GM12878 (cell line): ENCODE measurements at regions not wholly inside any gene's neighbourhood (a gene's known extent, or its start where the extent isn't known, plus 50 kb on each side); places are given as distances from the start of the nearest gene placed in this dataset.

ENCODE experiments used
- ATAC-seq: fragments of 200-7000 bp; cut with Tn5 transposase; 3 replicates; pipeline ENCODE4 v1.9.1; 2020; ENCODE audit warnings: mild to moderate bottlenecking, moderate library complexity
- BruUV-seq: library from RNA; stranded (reverse); fragments of 400-500 nt; replicated peaks from 2 replicates; lab custom pipeline; 2021; lab: Mats Ljungman, UMichigan
- CTCF ChIA-PET: fragments of 300-600 bp; sonication (Branson Sonifier 250); formaldehyde crosslinking; extraction: SDS; loops from one replicate; lab custom pipeline; 2021; ENCODE audit warnings: inconsistent platforms; lab: Yijun Ruan, JAX
- POLR2A ChIA-PET: fragments of 350-600 bp; formaldehyde crosslinking; extraction: SDS; loops from one replicate; lab custom pipeline; 2021; ENCODE audit warnings: inconsistent platforms; lab: Charles Lee
- RAD21 ChIA-PET: fragments of 300-600 bp; sonication (Branson Sonifier 250); formaldehyde crosslinking; loops from one replicate; lab custom pipeline; 2023; ENCODE audit warnings: antibody characterized with exemption; ENCODE audit not compliant: unreplicated experiment; lab: Charles Lee
- SMC1A ChIA-PET: fragments of 300-600 bp; sonication (Branson Sonifier 250); formaldehyde crosslinking; loops from one replicate; lab custom pipeline; 2023; ENCODE audit not compliant: unreplicated experiment, uncharacterized antibody; lab: Charles Lee
- DNase-seq: peaks from one replicate; pipeline ENCODE4 v3.0.0-alpha.2; 2011; ENCODE audit warnings: low read depth, low spot score
- FAIRE-seq: peaks from 3 replicates; lab custom pipeline; 2011; peaks lifted over from hg19 to GRCh38; lab: Jason Lieb, UNC
- H2AFZ ChIP-seq: 2 replicates; pipeline ENCODE4 v1.6.0; 2011; ENCODE audit warnings: low read depth, low read length, control low read depth; ENCODE audit not compliant: control insufficient read depth
- H3K27ac ChIP-seq: 2 replicates; pipeline ENCODE4 v1.5.1; 2011; ENCODE audit warnings: control low read depth; ENCODE audit not compliant: control insufficient read depth, insufficient read depth
- H3K27me3 ChIP-seq, 2 experiments: replicated peaks in 1 of 2; 2 replicates each; pipeline versions ENCODE4 v1.6.0 to v1.6.1; 2011; ENCODE audit warnings: low read length in 1 of 2; ENCODE audit not compliant: control insufficient read depth in 2 of 2, insufficient read depth in 2 of 2
- H3K36me3 ChIP-seq, 2 experiments: 2 replicates each; pipeline ENCODE4 v1.5.1; 2011; ENCODE audit warnings: low read length in 1 of 2; ENCODE audit not compliant: control insufficient read depth in 2 of 2, insufficient read depth in 2 of 2
- H3K4me1 ChIP-seq: 2 replicates; pipeline ENCODE4 v1.6.1; 2011; ENCODE audit warnings: mild to moderate bottlenecking, low read length, moderate library complexity, mixed read lengths; ENCODE audit not compliant: control insufficient read depth, insufficient read depth
- H3K4me2 ChIP-seq: 2 replicates; pipeline ENCODE4 v1.6.0; 2011; ENCODE audit warnings: control low read depth; ENCODE audit not compliant: control insufficient read depth, insufficient read depth
- H3K4me3 ChIP-seq: fragments of 200-600 bp; sonication (generic); 2 replicates; pipeline ENCODE4 v1.5.1; 2016
- H3K79me2 ChIP-seq: 2 replicates; pipeline ENCODE4 v1.6.0; 2011; ENCODE audit warnings: low read length; ENCODE audit not compliant: control insufficient read depth, insufficient read depth
- H3K9ac ChIP-seq: 2 replicates; pipeline ENCODE4 v1.8.0; 2011; ENCODE audit warnings: low read length, control low read depth, mixed read lengths; ENCODE audit not compliant: control insufficient read depth, insufficient read depth
- H3K9me3 ChIP-seq: replicated peaks from 3 replicates; pipeline ENCODE4 v1.5.1; 2011; ENCODE audit warnings: mild to moderate bottlenecking, low read length; ENCODE audit not compliant: control insufficient read depth, insufficient read depth
- H4K20me1 ChIP-seq: 2 replicates; pipeline ENCODE4 v1.6.0; 2011; ENCODE audit not compliant: control insufficient read depth, insufficient read depth
- CTCF ChIP-seq, 3 experiments: IDR thresholded peaks in 2 of 3; conservative IDR thresholded peaks in 1 of 3; 2 replicates each; pipeline ENCODE4 v1.5.1; 2011; ENCODE audit warnings: low read depth in 3 of 3, low read length in 3 of 3, mild to moderate bottlenecking in 3 of 3, control low read depth in 2 of 3, moderate library complexity in 2 of 3, inconsistent platforms in 1 of 3, mixed read lengths in 1 of 3; ENCODE audit not compliant: control insufficient read depth in 2 of 3, insufficient read depth in 1 of 3; ENCODE audit errors: extremely low read depth in 1 of 3
- ETV6 ChIP-seq, 2 experiments: fragments of 450-650 bp in 1 of 2; IDR thresholded peaks in 1 of 2; conservative IDR thresholded peaks in 1 of 2; 2 replicates each; pipeline ENCODE4 v1.6.1; 2014; ENCODE audit warnings: antibody characterized with exemption in 1 of 2, borderline replicate concordance in 1 of 2, low read depth in 1 of 2, mild to moderate bottlenecking in 1 of 2, moderate library complexity in 1 of 2
- JUNB ChIP-seq: IDR thresholded peaks from 2 replicates; pipeline ENCODE4 v1.6.1; 2016; ENCODE audit warnings: antibody characterized with exemption, mild to moderate bottlenecking
- RAD21 ChIP-seq: IDR thresholded peaks from 2 replicates; pipeline ENCODE4 v1.6.1; 2011; ENCODE audit warnings: mild to moderate bottlenecking, low read depth, low read length, moderate library complexity; ENCODE audit not compliant: insufficient read depth
- SMC3 ChIP-seq: IDR thresholded peaks from 2 replicates; pipeline ENCODE4 v1.6.1; 2011; ENCODE audit warnings: low read length, improper control_type of control experiment, borderline replicate concordance
- SPI1 ChIP-seq: IDR thresholded peaks from 2 replicates; pipeline ENCODE4 v1.6.1; 2011; ENCODE audit warnings: low read depth, mild to moderate bottlenecking, low read length, moderate library complexity, borderline replicate concordance; ENCODE audit not compliant: insufficient read depth
- WGBS: methylation state at CpG from one replicate; pipeline ENCODE4 v1.1.6; 2016; ENCODE audit warnings: low lambda C conversion rate; ENCODE audit not compliant: insufficient replicate concordance, insufficient coverage; ENCODE audit errors: missing lambda C conversion rate; 5-methylcytosine and 5-hydroxymethylcytosine counted together
- in situ Hi-C: fragments of 300-500 bp; cut with MboI; formaldehyde crosslinking; loops from 9 replicates; pipeline ENCODE4 v1.14.3; 2018; ENCODE audit warnings: mixed read lengths
- intact Hi-C: fragments of 100-400 bp; cut with micrococcal nuclease; formaldehyde crosslinking; loops from one replicate; pipeline ENCODE4 v1.14.2; 2022; ENCODE audit not compliant: unreplicated experiment

GRCh38 chr2:20104900-20105545 is 53.6 kb upstream of the LAPTM4A start:
- DNase-seq (no peak), FAIRE-seq (no peak), ATAC-seq (no peak; the same call in 2 of the 3 replicates)
- Histone ChIP-seq H4K20me1 (no peaks in the 10 kb centered on the region), H3K36me3 (no peaks in the 10 kb centered on the region), H3K9me3 (peaks cover 11% of the 10 kb centered on the region; the same call in 2 of the 3 replicates), H2AFZ (peak overlapping the region; percentile 39; the same call in 1 of the 2 replicates), H3K9ac (no peak overlapping the region), H3K4me3 (no peak overlapping the region), H3K79me2 (no peaks in the 10 kb centered on the region)
- ChIA-PET POLR2A (no interaction called here), SMC1A (interaction anchor here (0.7 to 2.5 kb wide), 3 partner anchors 14 to 120 kb away, joined by 3 to 9 read pairs (median 3); partner anchors contain the start of gene SDC1)
- BruUV-seq, result no TSS peak
- intact Hi-C loops, result no loop called here
- TF ChIP-seq ETV6 (conservative IDR thresholded peaks at IDR 0.05 in 1 of 2, IDR thresholded peaks at IDR 0.05 in 1 of 2; ENCODE audit: borderline replicate concordance in 1 of 2, low read depth in 1 of 2) (no peak), SPI1 (peak; percentile 25; the same call in 1 of the 2 replicates)
- TF ChIP-seq, all 136 proteins: peak for 1
- Histone ChIP-seq H3K4me2 (peak overlapping the region; percentile 44; the same call in 1 of the 2 replicates), H3K4me1 (no peaks in the 10 kb centered on the region), H3K27ac (no peak overlapping the region), H3K27me3 (no peaks in the 10 kb centered on the region)
- ChIA-PET RAD21 (interaction anchor here (1.3 to 3.8 kb wide), 3 partner anchors 89 to 121 kb away, joined by 4 to 16 read pairs (median 8); partner anchors contain the start of gene SDC1), CTCF (interaction anchor here (0.7 to 3.8 kb wide), 4 partner anchors 39 to 121 kb away, joined by 3 to 26 read pairs (median 8); partner anchors contain the start of gene SDC1)
- 40% methylated on average over 9 of the region's 9 CpGs for WGBS
- in situ Hi-C loops, result no loop called here

- ATAC-seq, result peak; percentile 57
Measured at GRCh38 chr2:20103530-20103929, 52.1 kb upstream of the LAPTM4A start.

More at GRCh38 chr2:20103530-20103929, 52.1 kb upstream of the LAPTM4A start:
- DNase-seq, result no peak
- H3K27me3 ChIP-seq, result no peaks in the 10 kb centered on the region
- no peak for TF ChIP-seq JUNB
- peak; percentile 13 to 35 (median 24); a peak in 4 of 6 replicates for TF ChIP-seq CTCF (IDR thresholded peaks at IDR 0.05 in 2 of 3, conservative IDR thresholded peaks at IDR 0.05 in 1 of 3; ENCODE audit: control insufficient read depth in 2 of 3, extremely low read depth in 1 of 3, insufficient read depth in 1 of 3, low read depth in 3 of 3, low read length in 3 of 3)
- peak; percentile 23; the same call in 1 of the 2 replicates for TF ChIP-seq SMC3
- TF ChIP-seq RAD21, result peak; percentile 60
- no peak overlapping the region for H3K4me2 ChIP-seq
- no peak for FAIRE-seq
- ChIA-PET SMC1A (interaction anchor here (0.7 to 2.5 kb wide), 5 partner anchors 9 to 148 kb away, joined by 3 to 9 read pairs (median 3); no protein-coding TSS in a partner anchor), POLR2A (no interaction called here), RAD21 (interaction anchor here (1.3 to 2.2 kb wide), 3 partner anchors 88 to 121 kb away, joined by 4 to 14 read pairs (median 7); partner anchors contain the start of gene SDC1), CTCF (interaction anchor here (0.7 to 3.8 kb wide), 7 partner anchors 55 to 187 kb away, joined by 3 to 26 read pairs (median 4); partner anchors contain the start of gene SDC1)
- intact Hi-C loops, result no loop called here
- no peaks in the 10 kb centered on the region for H3K79me2 ChIP-seq
- in situ Hi-C loops, result no loop called here
- H4K20me1 ChIP-seq, result no peaks in the 10 kb centered on the region
- WGBS, result 0% methylated on average over 2 of the region's 2 CpGs
- H3K36me3 ChIP-seq, result no peaks in the 10 kb centered on the region
- BruUV-seq, result no TSS peak
- H3K4me3 ChIP-seq, result no peak overlapping the region
- no peaks in the 10 kb centered on the region for H3K4me1 ChIP-seq
- no peak overlapping the region for H3K9ac ChIP-seq
- H3K27ac ChIP-seq, result no peak overlapping the region
- no peak overlapping the region for H2AFZ ChIP-seq
- peaks cover 11% of the 10 kb centered on the region; the same call in 2 of the 3 replicates for H3K9me3 ChIP-seq
